ENCODE measurements at regions not wholly inside any gene's neighbourhood (a gene's known extent, or its start where the extent isn't known, plus 50 kb on each side); places are given as distances from the start of the nearest gene placed in this dataset.

DNA sequence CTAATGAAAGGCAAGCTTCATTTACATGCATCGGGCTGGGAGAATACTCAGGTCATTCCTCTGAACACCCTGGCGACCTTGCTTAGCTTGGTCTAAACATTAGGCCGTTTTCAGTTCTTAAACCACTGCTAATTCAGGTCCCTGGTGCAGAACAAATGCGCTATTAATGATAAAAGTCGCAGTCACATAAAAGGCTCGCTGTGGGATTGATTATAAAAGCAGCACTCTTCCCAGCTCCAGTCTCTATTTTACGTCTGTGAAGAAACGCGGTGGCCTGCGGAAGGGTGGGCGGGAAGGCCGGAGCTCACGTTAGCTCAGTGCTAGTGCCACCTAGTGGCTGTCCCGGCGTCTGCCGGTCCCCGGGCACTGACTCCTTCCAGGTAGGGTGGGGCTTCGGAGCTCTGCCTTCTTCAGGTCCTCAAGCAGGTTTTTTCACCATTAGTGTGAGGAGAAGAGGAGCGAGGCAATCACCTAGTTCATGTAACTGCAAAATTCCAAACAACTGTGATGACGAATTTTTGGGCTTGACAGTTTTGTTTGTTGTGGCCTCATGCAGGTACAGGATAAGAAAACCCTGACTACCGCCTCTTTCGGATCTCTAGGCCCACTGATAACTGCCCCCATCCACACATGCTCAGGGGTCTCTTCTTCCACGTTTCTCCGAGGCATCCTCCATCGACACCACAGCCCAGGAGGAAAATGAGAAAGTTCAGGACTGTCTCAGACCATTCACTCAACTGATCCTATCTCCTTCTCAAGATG lies 66.5 kb upstream of the CLMP start:
- CTCF ChIA-PET: interaction anchor here (0.5 to 2.2 kb wide), 22 partner anchors 9 to 605 kb away, joined by 3 to 17 read pairs (median 3); partner anchors contain the start of gene UBASH3B
- peaks cover 3% of the 10 kb centered on the region for H3K36me3 Mint-ChIP-seq (ENCODE audit: low read depth)
- POLR2A ChIA-PET: interaction anchor here (0.7 kb wide), 1 partner anchor 293 kb away, joined by 3 read pairs; no protein-coding TSS in a partner anchor
- DNase-seq: peak; percentile 75
- peaks cover 19% of the 10 kb centered on the region for H3K4me1 Mint-ChIP-seq
- peak overlapping the region; percentile 43 for H3K4me3 Mint-ChIP-seq
- no peak overlapping the region for H3K27ac Mint-ChIP-seq
- H3K9me3 Mint-ChIP-seq: peaks cover 15% of the 10 kb centered on the region
- peaks cover 20% of the 10 kb centered on the region for H3K27me3 Mint-ChIP-seq

DNA sequence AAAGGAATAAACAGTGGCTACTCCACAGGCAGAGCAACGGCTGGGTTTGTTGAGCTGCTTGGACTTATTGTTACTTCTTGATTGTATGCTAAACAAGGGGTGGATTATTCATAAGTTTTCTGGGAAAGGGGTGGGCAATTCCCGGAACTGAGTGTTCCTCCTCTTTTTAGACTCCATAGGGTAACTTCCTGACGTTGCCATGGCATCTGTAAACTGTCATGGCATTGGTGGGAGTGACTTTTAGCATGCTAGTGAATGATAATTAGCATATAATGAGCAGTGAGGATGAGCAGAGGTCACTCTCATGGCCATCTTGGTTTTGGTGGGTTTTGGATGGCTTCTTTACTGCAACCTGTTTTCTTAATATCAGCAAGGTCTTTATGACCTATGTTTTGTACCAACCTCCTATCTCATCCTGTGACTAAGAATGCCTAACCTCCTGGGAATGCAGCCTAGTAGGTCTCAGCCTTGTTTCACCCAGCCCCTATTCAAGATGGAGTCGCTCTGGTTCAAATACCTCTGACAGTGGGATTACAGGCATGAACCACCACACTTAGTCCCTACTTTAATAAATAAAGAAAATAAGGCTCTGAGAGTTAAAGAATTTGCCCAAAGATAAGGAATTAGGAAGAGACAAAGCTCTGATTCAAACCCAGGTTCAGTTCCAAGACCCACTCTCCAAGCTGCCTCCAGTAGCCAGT lies 65.6 kb upstream of the CLMP start:
- peaks cover 16% of the 10 kb centered on the region for H3K27me3 Mint-ChIP-seq
- POLR2A ChIA-PET: interaction anchor here (0.7 kb wide), 1 partner anchor 294 kb away, joined by 3 read pairs; no protein-coding TSS in a partner anchor
- CTCF ChIA-PET: interaction anchor here (0.6 to 2.2 kb wide), 21 partner anchors 8 to 605 kb away, joined by 3 to 17 read pairs (median 3); partner anchors contain the start of gene UBASH3B

DNA sequence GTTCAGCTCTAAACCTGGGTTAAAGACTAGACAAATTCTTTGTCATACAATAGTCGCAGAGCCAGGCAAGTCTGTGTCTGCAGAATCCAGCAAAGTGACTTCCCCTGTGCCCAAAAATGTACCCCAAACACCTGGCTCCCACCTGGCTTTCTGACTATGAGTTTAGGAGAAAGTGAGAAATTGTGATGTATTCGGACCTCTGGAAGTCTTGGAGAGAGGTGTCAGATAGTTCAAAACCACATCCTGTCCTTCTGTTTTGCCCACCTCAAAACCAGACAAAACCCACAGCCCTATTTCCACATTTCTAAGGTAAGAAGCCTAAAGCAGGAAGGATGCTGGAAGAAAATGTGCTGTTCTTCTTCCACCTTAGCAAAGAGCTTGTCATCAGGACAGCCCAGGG lies 63.8 kb upstream of the CLMP start:
- Mint-ChIP-seq H3K36me3 (ENCODE audit: low read depth) (peaks cover 3% of the 10 kb centered on the region), H3K27me3 (peaks cover 16% of the 10 kb centered on the region), H3K4me1 (peaks cover 10% of the 10 kb centered on the region), H3K9me3 (peaks cover 15% of the 10 kb centered on the region), H3K4me3 (no peak overlapping the region), H3K27ac (no peak overlapping the region)
- DNase-seq: no peak
- POLR2A ChIA-PET: no interaction called here
- CTCF ChIA-PET: interaction anchor here (0.5 to 1.1 kb wide), 3 partner anchors 13 to 176 kb away, joined by 3 to 5 read pairs (median 3); no protein-coding TSS in a partner anchor

More for the DNA sequence above, 65.6 kb upstream of the CLMP start:
- Mint-ChIP-seq H3K4me3 (no peak overlapping the region), H3K4me1 (peaks cover 19% of the 10 kb centered on the region), H3K27ac (no peak overlapping the region), H3K36me3 (ENCODE audit: low read depth) (peaks cover 3% of the 10 kb centered on the region), H3K9me3 (peaks cover 15% of the 10 kb centered on the region)
- no peak for DNase-seq

DNA sequence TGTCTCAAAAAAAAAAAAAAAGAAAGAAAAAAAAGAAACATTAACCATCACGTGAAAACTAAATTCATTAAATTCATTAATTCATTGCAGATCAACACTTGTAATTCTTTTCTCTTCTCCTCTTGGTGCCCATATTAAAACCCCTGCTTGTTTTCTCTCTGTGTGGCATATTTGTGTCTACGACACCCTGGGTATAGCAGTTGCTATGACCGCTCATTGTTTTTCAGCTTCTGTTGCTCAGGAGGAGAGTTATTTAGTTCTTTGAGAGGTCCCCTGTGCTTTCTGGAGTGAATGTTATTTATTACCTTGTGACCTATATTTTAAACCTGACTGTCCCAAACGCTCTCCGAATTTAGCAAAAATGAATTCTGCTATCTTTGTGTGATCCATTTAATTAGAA lies 62.3 kb upstream of the CLMP start:
- peaks cover 15% of the 10 kb centered on the region for H3K9me3 Mint-ChIP-seq
- no peak overlapping the region for H3K4me3 Mint-ChIP-seq
- H3K36me3 Mint-ChIP-seq (ENCODE audit: low read depth): peaks cover 3% of the 10 kb centered on the region
- CTCF ChIA-PET: interaction anchor here (0.9 to 2.4 kb wide), 3 partner anchors 10 to 112 kb away, joined by 3 to 10 read pairs (median 3); no protein-coding TSS in a partner anchor
- H3K27me3 Mint-ChIP-seq: peaks cover 13% of the 10 kb centered on the region
- H3K27ac Mint-ChIP-seq: no peak overlapping the region
- peaks cover 8% of the 10 kb centered on the region for H3K4me1 Mint-ChIP-seq
- no peak for DNase-seq
- POLR2A ChIA-PET: no interaction called here

DNA sequence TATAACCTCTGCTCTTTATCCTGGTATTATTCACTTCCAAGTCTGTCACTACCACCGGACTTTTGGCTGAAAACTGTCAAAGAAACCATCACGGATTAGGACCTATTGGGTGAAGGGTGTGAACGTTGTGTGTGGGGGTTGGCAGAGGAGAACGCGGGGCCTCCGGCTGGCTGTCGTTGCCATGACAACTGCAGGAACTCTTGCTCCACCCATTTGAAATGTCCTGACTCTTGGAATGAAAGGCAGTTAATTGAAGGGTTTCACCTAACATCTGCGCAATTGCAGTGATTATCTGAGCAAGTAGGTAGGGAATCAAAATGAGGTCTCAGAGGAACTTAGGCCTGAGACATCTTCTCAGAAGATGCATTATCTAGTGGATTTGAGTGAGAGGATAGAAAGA lies 60.9 kb upstream of the CLMP start:
- H3K27me3 Mint-ChIP-seq: peaks cover 15% of the 10 kb centered on the region
- no peak overlapping the region for H3K4me3 Mint-ChIP-seq

DNA sequence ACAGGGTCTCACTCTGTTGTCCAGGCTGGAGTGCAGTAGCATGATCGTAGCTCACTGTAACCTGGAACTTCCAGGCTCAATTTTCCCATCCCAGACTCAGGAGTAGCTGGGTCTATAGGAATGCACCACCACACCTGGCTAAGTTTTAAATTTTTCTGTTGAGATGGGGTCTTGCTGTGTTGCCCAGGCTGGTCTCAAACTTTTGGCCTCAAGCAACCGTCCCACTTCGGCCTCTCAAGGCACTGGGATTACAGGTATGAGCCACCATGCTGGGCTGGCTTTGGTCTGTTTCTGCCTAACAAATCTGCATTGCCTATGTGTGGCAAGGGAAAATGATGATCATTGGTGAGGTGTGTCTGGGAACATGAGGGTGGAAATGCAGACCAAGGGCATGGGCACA lies 59.3 kb upstream of the CLMP start:
- H3K4me3 Mint-ChIP-seq: no peak overlapping the region
- POLR2A ChIA-PET: no interaction called here
- H3K27ac Mint-ChIP-seq: no peak overlapping the region
- CTCF ChIA-PET: interaction anchor here (0.5 to 2.1 kb wide), 2 partner anchors 9 to 141 kb away, joined by 4 to 5 read pairs; no protein-coding TSS in a partner anchor
- H3K4me1 Mint-ChIP-seq: no peaks in the 10 kb centered on the region
- peaks cover 3% of the 10 kb centered on the region for H3K36me3 Mint-ChIP-seq (ENCODE audit: low read depth)
- peaks cover 15% of the 10 kb centered on the region for H3K27me3 Mint-ChIP-seq
- DNase-seq: no peak
- H3K9me3 Mint-ChIP-seq: peaks cover 15% of the 10 kb centered on the region

More for the DNA sequence above, 60.9 kb upstream of the CLMP start:
- Mint-ChIP-seq H3K27ac (no peak overlapping the region), H3K4me1 (no peaks in the 10 kb centered on the region), H3K9me3 (peaks cover 15% of the 10 kb centered on the region), H3K36me3 (ENCODE audit: low read depth) (peaks cover 3% of the 10 kb centered on the region)
- ChIA-PET POLR2A (no interaction called here), CTCF (no interaction called here)
- DNase-seq: no peak

DNA sequence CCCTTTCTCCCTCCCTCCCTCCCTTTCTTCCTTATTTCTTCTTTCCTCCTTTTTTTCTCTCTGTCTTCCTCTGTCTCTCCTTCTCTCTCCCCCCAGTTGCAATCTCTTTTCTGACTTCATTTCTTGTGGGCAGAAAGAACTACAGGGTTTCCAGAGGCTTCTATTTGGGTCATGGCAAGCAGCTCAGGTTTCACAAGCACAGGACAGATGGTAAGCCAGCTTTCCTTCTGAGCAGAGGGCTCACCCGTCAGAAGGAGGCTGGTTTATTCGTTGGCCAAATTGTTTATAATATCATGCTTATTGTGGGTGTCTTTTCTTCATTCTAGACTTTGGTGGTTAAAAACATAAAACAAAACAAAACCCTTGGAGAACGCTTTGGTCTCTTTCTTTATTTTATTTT lies 58.9 kb upstream of the CLMP start:
- DNase-seq: no peak
- ChIA-PET CTCF (interaction anchor here (0.5 to 2.1 kb wide), 2 partner anchors 9 to 142 kb away, joined by 4 to 5 read pairs; no protein-coding TSS in a partner anchor), POLR2A (no interaction called here)
- peaks cover 15% of the 10 kb centered on the region for H3K27me3 Mint-ChIP-seq
- peaks cover 3% of the 10 kb centered on the region for H3K36me3 Mint-ChIP-seq (ENCODE audit: low read depth)
- peaks cover 13% of the 10 kb centered on the region for H3K9me3 Mint-ChIP-seq
- no peak overlapping the region for H3K27ac Mint-ChIP-seq
- H3K4me1 Mint-ChIP-seq: no peaks in the 10 kb centered on the region
- H3K4me3 Mint-ChIP-seq: no peak overlapping the region

DNA sequence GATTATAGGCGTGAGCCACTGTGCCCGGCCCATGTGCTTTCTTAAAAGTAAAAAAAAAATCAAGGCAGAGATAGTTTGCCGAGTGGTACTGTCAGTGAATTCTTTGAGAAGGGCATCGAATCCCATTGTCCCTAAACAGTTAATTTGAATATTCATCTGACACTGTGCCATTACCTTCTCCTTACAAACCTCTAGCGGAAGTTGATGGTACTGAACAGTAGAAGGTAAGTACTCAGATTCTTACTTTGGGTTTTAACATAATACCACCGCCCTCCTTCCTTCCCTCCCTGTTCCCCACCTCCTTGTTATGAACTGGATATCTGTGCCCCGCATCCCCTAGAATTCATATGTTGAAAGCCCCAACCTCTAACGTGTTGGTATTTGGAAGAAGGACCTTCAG lies 58.2 kb upstream of the CLMP start:
- CTCF ChIA-PET: interaction anchor here (1.4 to 2.1 kb wide), 2 partner anchors 8 to 10 kb away, joined by 4 to 12 read pairs; no protein-coding TSS in a partner anchor
- H3K27me3 Mint-ChIP-seq: peaks cover 16% of the 10 kb centered on the region
- H3K9me3 Mint-ChIP-seq: peaks cover 8% of the 10 kb centered on the region
- no peak overlapping the region for H3K4me3 Mint-ChIP-seq
- H3K4me1 Mint-ChIP-seq: no peaks in the 10 kb centered on the region
- no peak overlapping the region for H3K27ac Mint-ChIP-seq
- no peaks in the 10 kb centered on the region for H3K36me3 Mint-ChIP-seq (ENCODE audit: low read depth)
- DNase-seq: no peak
- POLR2A ChIA-PET: no interaction called here

DNA sequence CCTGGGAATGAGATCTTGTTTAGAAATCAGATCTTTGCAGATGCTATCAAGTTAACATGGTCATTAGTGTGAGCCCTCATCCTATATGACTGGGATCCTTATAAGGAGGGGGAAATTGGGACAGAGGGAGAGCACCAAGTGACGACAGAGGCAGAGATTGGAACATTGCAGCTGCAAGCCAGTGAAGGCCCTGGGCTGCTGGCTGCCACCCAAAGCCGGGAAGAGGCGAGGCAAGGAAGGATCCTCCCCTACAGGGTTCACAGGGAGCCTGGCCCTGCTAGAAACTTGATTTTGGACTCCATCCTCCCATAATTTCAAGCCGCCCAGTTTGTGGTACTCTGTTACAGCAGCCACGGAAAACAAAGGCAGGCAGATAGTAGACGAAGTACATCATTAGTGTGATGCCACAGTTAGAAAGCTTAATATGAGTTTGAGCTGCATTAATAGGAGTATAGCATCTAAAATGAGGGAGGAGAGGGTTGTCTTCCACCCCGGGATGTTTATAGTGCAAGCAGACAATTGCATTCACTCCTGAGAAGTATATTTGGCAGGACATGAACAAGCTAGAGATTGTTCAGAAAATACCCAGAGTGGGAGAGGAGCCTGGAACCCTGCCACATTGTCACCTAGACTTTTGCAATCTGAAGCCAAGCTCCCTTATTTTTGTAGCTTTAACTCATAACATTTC lies 56.8 kb upstream of the CLMP start:
- H3K9me3 Mint-ChIP-seq: no peaks in the 10 kb centered on the region
- ChIA-PET CTCF (interaction anchor here (0.8 to 1.6 kb wide), 5 partner anchors 9 to 149 kb away, joined by 3 to 12 read pairs (median 3); no protein-coding TSS in a partner anchor), POLR2A (no interaction called here)
- H3K27me3 Mint-ChIP-seq: peaks cover 16% of the 10 kb centered on the region
- no peak overlapping the region for H3K27ac Mint-ChIP-seq
- H3K36me3 Mint-ChIP-seq (ENCODE audit: low read depth): no peaks in the 10 kb centered on the region
- no peak for DNase-seq
- peaks cover 6% of the 10 kb centered on the region for H3K4me1 Mint-ChIP-seq
- no peak overlapping the region for H3K4me3 Mint-ChIP-seq

DNA sequence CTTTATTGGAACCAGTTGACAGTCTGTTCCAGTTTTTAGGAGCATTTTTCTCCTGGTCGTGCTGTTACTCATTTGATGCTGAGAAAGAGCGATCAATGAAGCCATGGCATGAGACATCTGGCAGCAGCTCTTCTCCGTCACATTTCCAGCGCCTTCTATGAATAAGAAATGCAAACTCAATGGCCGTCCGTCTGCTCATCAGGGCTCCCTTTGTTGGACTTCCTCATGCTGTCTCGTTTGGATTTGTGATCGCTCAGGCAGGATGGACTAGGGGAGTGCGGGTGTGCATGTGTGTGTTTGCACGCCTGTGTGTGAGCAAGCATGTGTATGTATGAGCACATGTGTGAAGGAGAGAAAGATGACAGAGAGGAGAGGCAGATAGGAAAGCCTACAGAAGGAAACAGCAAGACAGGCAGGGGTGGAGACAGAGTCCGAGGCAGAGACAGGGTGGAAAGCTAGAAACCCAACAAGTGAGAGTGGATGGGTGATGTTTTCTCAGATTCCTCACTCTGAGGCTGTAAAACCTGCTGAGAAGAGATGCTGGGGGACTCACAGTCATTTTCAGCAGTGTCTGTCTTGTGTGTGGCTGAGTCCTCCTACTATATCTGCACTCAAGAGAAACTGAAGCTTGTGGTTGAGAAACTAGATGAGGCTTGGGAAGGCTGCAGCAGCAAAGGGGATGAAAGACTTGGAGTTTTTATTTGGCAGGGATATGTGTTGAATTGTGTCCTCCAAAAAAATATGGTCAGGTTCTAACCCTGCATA lies 56.0 kb upstream of the CLMP start:
- H3K36me3 Mint-ChIP-seq (ENCODE audit: low read depth): no peaks in the 10 kb centered on the region
- no peaks in the 10 kb centered on the region for H3K9me3 Mint-ChIP-seq
- H3K27ac Mint-ChIP-seq: no peak overlapping the region
- H3K4me1 Mint-ChIP-seq: peaks cover 7% of the 10 kb centered on the region
- no peak for DNase-seq
- H3K4me3 Mint-ChIP-seq: no peak overlapping the region
- ChIA-PET POLR2A (no interaction called here), CTCF (interaction anchor here (0.6 to 1.6 kb wide), 2 partner anchors 11 to 148 kb away, joined by 4 read pairs; no protein-coding TSS in a partner anchor)
- H3K27me3 Mint-ChIP-seq: peaks cover 16% of the 10 kb centered on the region

DNA sequence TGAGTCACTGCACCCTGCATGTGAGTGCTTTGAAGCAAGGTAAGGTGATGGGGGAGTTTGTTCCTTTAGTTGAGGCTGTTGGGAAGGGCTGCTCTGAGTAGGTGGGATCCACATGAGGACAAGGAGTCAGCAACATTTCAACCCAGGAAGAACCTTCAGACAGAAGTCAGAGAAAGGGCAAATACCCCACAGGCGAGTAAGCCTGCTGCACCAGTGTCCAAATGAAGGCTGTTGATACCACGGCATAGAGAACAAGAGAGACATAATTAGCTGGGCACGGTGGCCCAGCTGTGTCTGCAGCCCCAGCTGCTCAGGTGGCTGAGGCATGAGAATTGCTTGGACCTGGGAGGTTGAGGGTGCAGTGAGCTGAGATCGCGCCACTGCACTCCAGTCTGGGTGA lies 54.3 kb upstream of the CLMP start:
- Mint-ChIP-seq H3K4me1 (peaks cover 9% of the 10 kb centered on the region), H3K9me3 (no peaks in the 10 kb centered on the region), H3K27me3 (peaks cover 10% of the 10 kb centered on the region), H3K36me3 (ENCODE audit: low read depth) (no peaks in the 10 kb centered on the region), H3K4me3 (no peak overlapping the region), H3K27ac (no peak overlapping the region)
- ChIA-PET CTCF (interaction anchor here (0.6 kb wide), 1 partner anchor 366 kb away, joined by 3 read pairs; no protein-coding TSS in a partner anchor), POLR2A (no interaction called here)
- no peak for DNase-seq

DNA sequence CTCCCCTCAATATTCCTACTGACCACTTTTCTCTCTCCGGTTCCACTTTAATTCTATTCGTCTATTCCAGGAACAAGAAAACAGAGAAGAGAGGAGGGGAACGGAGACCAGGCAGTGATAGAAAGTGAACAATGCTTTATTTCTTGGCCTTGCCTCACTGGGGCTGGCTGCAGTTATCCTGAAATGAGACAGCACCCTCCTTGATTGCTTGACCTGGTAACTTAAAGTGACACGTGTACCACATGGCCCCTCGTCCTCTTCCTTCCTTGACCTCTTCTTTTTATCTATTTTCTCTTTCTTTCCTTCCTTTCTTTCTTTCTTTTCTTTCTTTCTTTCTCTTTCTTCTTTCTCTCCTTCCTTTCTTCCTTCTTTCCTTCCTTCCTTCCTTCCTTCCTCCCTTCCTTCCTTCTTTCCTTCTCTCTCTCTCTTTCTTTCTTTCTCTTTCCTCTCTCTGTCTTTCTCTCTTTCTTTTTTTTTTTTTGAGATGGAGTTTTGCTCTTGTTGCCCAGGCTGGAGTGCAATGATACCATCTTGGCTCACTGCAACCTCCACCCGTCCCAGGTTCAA lies 52.8 kb upstream of the CLMP start:
- Mint-ChIP-seq H3K4me3 (no peak overlapping the region), H3K27ac (no peak overlapping the region), H3K4me1 (peaks cover 12% of the 10 kb centered on the region), H3K27me3 (peaks cover 12% of the 10 kb centered on the region), H3K9me3 (no peaks in the 10 kb centered on the region), H3K36me3 (ENCODE audit: low read depth) (no peaks in the 10 kb centered on the region)
- ChIA-PET POLR2A (no interaction called here), CTCF (interaction anchor here (0.7 to 3.9 kb wide), 27 partner anchors 9 to 232 kb away, joined by 3 to 36 read pairs (median 5); no protein-coding TSS in a partner anchor)
- no peak for DNase-seq
